ENCODE measurements at regions not wholly inside any gene's neighbourhood (a gene's known extent, or its start where the extent isn't known, plus 50 kb on each side); places are given as distances from the start of the nearest gene placed in this dataset.
"Not testable (repeated sequence)": the region's sequence is repeated elsewhere in the genome, so short reads cannot be mapped to it uniquely, and the experiment has no call there.

GRCh38 chr4:4107411-4108107, 119.2 kb downstream of the OTOP1 start:
- TF ChIP-seq CTCF (IDR thresholded peaks at IDR 0.05; ENCODE audit: low read length, missing control alignments) = peak; percentile 16
- peak overlapping the region; percentile 40 for H3K4me3 ChIP-seq (replicated peaks; ENCODE audit: low read depth, low read length)
- peak; percentile 49 for DNase-seq (ENCODE audit: low read depth)

- DNase-seq (ENCODE audit: low read depth); H3K4me3 ChIP-seq (replicated peaks; ENCODE audit: low read depth, low read length): not testable (repeated sequence)
Observed at GRCh38 chr4:4115381-4115780, 111.3 kb downstream of the OTOP1 start.

- not testable (repeated sequence) for H3K4me3 ChIP-seq (replicated peaks; ENCODE audit: low read depth, low read length)
- DNase-seq (ENCODE audit: low read depth) = peak; percentile 11
Observed at GRCh38 chr4:4116901-4117300, 109.8 kb downstream of the OTOP1 start.

GRCh38 chr4:4134368-4134767, 92.4 kb downstream of the OTOP1 start:
- DNase-seq (ENCODE audit: low read depth); H3K4me3 ChIP-seq (replicated peaks; ENCODE audit: low read depth, low read length): not testable (repeated sequence)

GRCh38 chr4:4136621-4137020, 90.1 kb downstream of the OTOP1 start:
- not testable (repeated sequence) for DNase-seq (ENCODE audit: low read depth); H3K4me3 ChIP-seq (replicated peaks; ENCODE audit: low read depth, low read length)
